Suprapubic skin (tissue), 4 donors: ENCODE measurements at regions not wholly inside any gene's neighbourhood (a gene's known extent, or its start where the extent isn't known, plus 50 kb on each side); places are given as distances from the start of the nearest gene placed in this dataset.

Experiments
- EP300 ChIP-seq: sonication (generic); formaldehyde crosslinking; IDR thresholded peaks from one replicate; pipeline ENCODE4 v1.6.1; 2017; ENCODE audit warnings: antibody characterized with exemption
- POLR2A ChIP-seq, 2 donors: fragments of 450-650 bp; IDR thresholded peaks; one replicate each; pipeline ENCODE4 v1.6.1; 2017; ENCODE audit warnings: antibody characterized with exemption in 2 of 2, mild to moderate bottlenecking in 2 of 2, moderate library complexity in 2 of 2
- POLR2AphosphoS5 ChIP-seq, 3 donors: sonication (generic); formaldehyde crosslinking; IDR thresholded peaks; one replicate each; pipeline ENCODE4 v1.6.1; 2017; ENCODE audit warnings: antibody characterized with exemption in 3 of 3
- TF ChIP-seq, protein P1 (sequence below), 2 donors: fragments of 200-600 bp in 1 of 2; fragments of 450-650 bp in 1 of 2; sonication (generic) in 1 of 2; IDR thresholded peaks; one replicate each; pipeline ENCODE4 v1.5.1; 2016 to 2019; ENCODE audit warnings: antibody characterized with exemption in 2 of 2, mild to moderate bottlenecking in 1 of 2, moderate library complexity in 1 of 2

DNA sequence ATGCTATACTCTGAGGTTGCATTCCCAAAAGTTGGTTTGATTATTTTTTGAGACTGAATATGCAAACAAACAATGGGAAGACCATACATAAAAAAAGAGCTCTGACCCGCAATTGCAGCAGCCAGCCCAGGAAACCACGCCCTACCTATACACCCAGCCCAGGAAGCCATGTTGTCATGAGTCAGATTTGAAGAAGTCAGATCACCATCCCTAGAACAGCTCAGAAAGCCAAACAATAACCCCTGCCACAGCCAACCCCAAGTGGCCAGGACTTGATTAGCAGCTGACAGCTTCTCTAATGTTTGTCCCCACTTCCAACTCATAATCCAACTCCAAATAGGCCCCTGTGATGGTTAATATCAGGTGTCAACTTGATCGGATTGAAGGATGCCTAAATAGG is 621.9 kb downstream of the NPHP4 start:
- TF ChIP-seq, protein P1, sequence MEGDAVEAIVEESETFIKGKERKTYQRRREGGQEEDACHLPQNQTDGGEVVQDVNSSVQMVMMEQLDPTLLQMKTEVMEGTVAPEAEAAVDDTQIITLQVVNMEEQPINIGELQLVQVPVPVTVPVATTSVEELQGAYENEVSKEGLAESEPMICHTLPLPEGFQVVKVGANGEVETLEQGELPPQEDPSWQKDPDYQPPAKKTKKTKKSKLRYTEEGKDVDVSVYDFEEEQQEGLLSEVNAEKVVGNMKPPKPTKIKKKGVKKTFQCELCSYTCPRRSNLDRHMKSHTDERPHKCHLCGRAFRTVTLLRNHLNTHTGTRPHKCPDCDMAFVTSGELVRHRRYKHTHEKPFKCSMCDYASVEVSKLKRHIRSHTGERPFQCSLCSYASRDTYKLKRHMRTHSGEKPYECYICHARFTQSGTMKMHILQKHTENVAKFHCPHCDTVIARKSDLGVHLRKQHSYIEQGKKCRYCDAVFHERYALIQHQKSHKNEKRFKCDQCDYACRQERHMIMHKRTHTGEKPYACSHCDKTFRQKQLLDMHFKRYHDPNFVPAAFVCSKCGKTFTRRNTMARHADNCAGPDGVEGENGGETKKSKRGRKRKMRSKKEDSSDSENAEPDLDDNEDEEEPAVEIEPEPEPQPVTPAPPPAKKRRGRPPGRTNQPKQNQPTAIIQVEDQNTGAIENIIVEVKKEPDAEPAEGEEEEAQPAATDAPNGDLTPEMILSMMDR (IDR thresholded peaks at IDR 0.05), result no peak
- TF ChIP-seq EP300, result no peak
- no peak for TF ChIP-seq POLR2A (IDR thresholded peaks at IDR 0.05)
- TF ChIP-seq POLR2AphosphoS5 (IDR thresholded peaks at IDR 0.05), result no peak
